Neural progenitor cell (in vitro differentiated cells): ENCODE measurements at regions not wholly inside any gene's neighbourhood (a gene's known extent, or its start where the extent isn't known, plus 50 kb on each side); places are given as distances from the start of the nearest gene placed in this dataset.
"Not testable (repeated sequence)": the region's sequence is repeated elsewhere in the genome, so short reads cannot be mapped to it uniquely, and the experiment has no call there.

ENCODE experiments used
- CTCF ChIP-seq: fragments of 200-600 bp; sonication (generic); IDR thresholded peaks from 2 replicates; pipeline ENCODE4 v1.5.1; 2017; ENCODE audit warnings: antibody characterized with exemption, mild to moderate bottlenecking
- EZH2 ChIP-seq: fragments of 200-600 bp; sonication (generic); IDR thresholded peaks from 2 replicates; pipeline ENCODE4 v1.6.1; 2017; ENCODE audit warnings: antibody characterized with exemption, mild to moderate bottlenecking, moderate library complexity
- EZH2phosphoT487 ChIP-seq: fragments of 200-600 bp; sonication (generic); IDR thresholded peaks from 2 replicates; pipeline ENCODE4 v1.6.1; 2017; ENCODE audit warnings: antibody characterized with exemption

GRCh38 chr7:29673635-29674034 is 110.0 kb downstream of the PRR15 start:
- not testable (repeated sequence) for TF ChIP-seq CTCF, EZH2, EZH2phosphoT487
